ENCODE measurements at regions not wholly inside any gene's neighbourhood (a gene's known extent, or its start where the extent isn't known, plus 50 kb on each side); places are given as distances from the start of the nearest gene placed in this dataset.

DNA sequence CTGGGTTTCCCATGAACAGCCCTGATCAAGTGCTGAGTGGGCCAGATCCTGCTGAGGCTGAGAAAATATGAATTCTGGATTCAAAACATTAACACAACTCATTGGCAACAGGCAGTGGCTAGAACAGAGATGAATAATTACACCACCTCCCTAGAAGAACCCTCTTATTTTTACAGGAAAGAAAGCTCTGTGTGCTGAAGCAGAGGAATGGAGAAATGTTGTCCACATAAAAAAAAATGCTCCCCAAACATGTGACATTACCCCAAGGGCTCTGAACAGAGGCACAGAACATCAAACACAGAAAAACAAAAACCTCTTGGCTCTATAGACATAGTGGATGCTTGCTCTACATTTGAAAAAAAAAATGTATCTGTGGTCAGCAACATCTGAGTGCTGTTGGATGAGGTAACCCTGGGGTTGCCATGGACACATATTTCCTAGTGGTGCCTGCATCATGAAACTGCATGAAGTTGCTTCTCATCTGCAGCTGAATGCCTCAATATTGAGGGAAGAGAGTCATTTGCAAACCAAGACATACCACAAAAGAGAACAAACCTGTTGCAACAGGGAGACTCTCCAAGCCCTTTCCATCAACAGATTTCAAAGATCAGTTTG, 98.8 kb downstream of the SNX19 start:
- in situ Hi-C loops (cut with HindIII; ENCODE audit: low pct_unique_long_range_greater_than_20kb, low sequenced_read_pairs) = no loop called here
- no peak for TF ChIP-seq JUND (IDR thresholded peaks at IDR 0.05; ENCODE audit: low read depth)
- DNase-seq (ENCODE audit: low read depth in 1 of 2, low spot score in 1 of 2) = no peak

DNA sequence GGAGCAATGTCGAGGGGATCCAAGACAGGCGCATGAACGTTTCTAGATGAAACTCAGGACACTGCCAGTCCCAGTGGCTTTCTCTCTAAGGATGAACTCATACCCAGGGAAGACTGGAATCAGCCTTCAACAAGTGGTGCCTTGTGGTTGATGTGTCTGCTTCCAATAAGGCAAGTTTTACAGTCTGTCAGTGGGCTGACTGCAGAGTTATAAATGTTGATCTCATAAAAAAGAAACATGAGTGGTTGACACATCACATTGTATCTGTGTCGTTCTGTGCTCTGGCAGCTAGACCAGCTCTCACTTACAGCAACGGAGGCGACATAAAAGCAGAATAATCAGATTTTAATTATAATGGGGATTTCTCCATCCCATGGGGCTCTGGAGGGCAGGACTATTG, 96.7 kb downstream of the SNX19 start:
- no peak for TF ChIP-seq JUND (IDR thresholded peaks at IDR 0.05; ENCODE audit: low read depth)
- DNase-seq (ENCODE audit: low read depth in 1 of 2, low spot score in 1 of 2) = no peak
- in situ Hi-C loops (cut with HindIII; ENCODE audit: low pct_unique_long_range_greater_than_20kb, low sequenced_read_pairs) = no loop called here

Data from T47D (cell line).